Stimulated activated CD4-positive, alpha-beta T cell treated with anti-CD3 and anti-CD28 coated beads, TNF-alpha, amount 100 ng/mL, for 4 hours (primary cell): ENCODE measurements at regions not wholly inside any gene's neighbourhood (a gene's known extent, or its start where the extent isn't known, plus 50 kb on each side); places are given as distances from the start of the nearest gene placed in this dataset.
"Not testable (repeated sequence)": the region's sequence is repeated elsewhere in the genome, so short reads cannot be mapped to it uniquely, and the experiment has no call there.

Experiments used
- DNase-seq, 3 experiments: peaks; one replicate each; pipeline ENCODE4 v3.0.0-alpha.2; 2020; ENCODE audit warnings: low read depth in 3 of 3

- DNase-seq = peak in 1 of 3 experiments; percentile 1
These were observed 397.5 kb upstream of the ATP10A start for GRCh38 chr15:26260517-26261133.

GRCh38 chr15:26259581-26259980 is 396.5 kb upstream of the ATP10A start:
- no peak for DNase-seq

- DNase-seq = not testable (repeated sequence)
These were observed 381.7 kb upstream of the ATP10A start for GRCh38 chr15:26244782-26245181.

- DNase-seq = no peak
These were observed 380.3 kb upstream of the ATP10A start for GRCh38 chr15:26243382-26243781.

GRCh38 chr15:26242565-26243071 is 379.5 kb upstream of the ATP10A start:
- no peak for DNase-seq

- DNase-seq = no peak
These were observed 372.7 kb upstream of the ATP10A start for GRCh38 chr15:26235864-26236263.

- DNase-seq = no peak
These were observed 372.0 kb upstream of the ATP10A start for GRCh38 chr15:26234976-26235767.

GRCh38 chr15:26232691-26233090 is 369.6 kb upstream of the ATP10A start:
- no peak for DNase-seq

- DNase-seq = no peak
These were observed 368.0 kb upstream of the ATP10A start for GRCh38 chr15:26231096-26231495.

GRCh38 chr15:26224266-26224665 is 361.1 kb upstream of the ATP10A start:
- no peak for DNase-seq

- DNase-seq = no peak
These were observed 360.6 kb upstream of the ATP10A start for GRCh38 chr15:26223720-26224119.

GRCh38 chr15:26222781-26223180 is 359.7 kb upstream of the ATP10A start:
- no peak for DNase-seq

- DNase-seq = not testable (repeated sequence)
These were observed 353.9 kb upstream of the ATP10A start for GRCh38 chr15:26217043-26217442.

GRCh38 chr15:26214290-26214689 is 351.2 kb upstream of the ATP10A start:
- DNase-seq = no peak

- DNase-seq = no peak
These were observed 350.3 kb upstream of the ATP10A start for GRCh38 chr15:26213427-26213826.

- no peak for DNase-seq
These were observed 349.0 kb upstream of the ATP10A start for GRCh38 chr15:26212109-26212508.

GRCh38 chr15:26210980-26211379 is 347.9 kb upstream of the ATP10A start:
- no peak for DNase-seq

- DNase-seq = no peak
These were observed 338.2 kb upstream of the ATP10A start for GRCh38 chr15:26201177-26201858.

- no peak for DNase-seq
These were observed 337.3 kb upstream of the ATP10A start for GRCh38 chr15:26200427-26200826.

GRCh38 chr15:26197719-26198118 is 334.6 kb upstream of the ATP10A start:
- no peak for DNase-seq

- no peak for DNase-seq
These were observed 333.9 kb upstream of the ATP10A start for GRCh38 chr15:26197060-26197459.

- DNase-seq = no peak
These were observed 328.1 kb upstream of the ATP10A start for GRCh38 chr15:26191193-26191592.

- DNase-seq = not testable (repeated sequence)
These were observed 323.0 kb upstream of the ATP10A start for GRCh38 chr15:26186138-26186537.
